ENCODE measurements at regions not wholly inside any gene's neighbourhood (a gene's known extent, or its start where the extent isn't known, plus 50 kb on each side); places are given as distances from the start of the nearest gene placed in this dataset.

- Histone ChIP-seq H3K27ac (no peak overlapping the region), H3K4me1 (no peaks in the 10 kb centered on the region), H3K36me3 (no peaks in the 10 kb centered on the region), H3K9me3 (no peaks in the 10 kb centered on the region), H3K27me3 (no peaks in the 10 kb centered on the region), H3K4me3 (no peak overlapping the region)
- TF ChIP-seq POLR2AphosphoS5 (IDR thresholded peaks at IDR 0.05) (no peak), POLR2A (IDR thresholded peaks at IDR 0.05) (no peak), CTCF (IDR thresholded peaks at IDR 0.05) (no peak)
- no peak for DNase-seq (ENCODE audit: low spot score in 2 of 2)
- intact Hi-C loops (cut with DNase I; ENCODE audit: low total_unique reads): no loop called here
Observed at GRCh38 chr13:88223958-88224357, 552.8 kb downstream of the SLITRK5 start.

DNA sequence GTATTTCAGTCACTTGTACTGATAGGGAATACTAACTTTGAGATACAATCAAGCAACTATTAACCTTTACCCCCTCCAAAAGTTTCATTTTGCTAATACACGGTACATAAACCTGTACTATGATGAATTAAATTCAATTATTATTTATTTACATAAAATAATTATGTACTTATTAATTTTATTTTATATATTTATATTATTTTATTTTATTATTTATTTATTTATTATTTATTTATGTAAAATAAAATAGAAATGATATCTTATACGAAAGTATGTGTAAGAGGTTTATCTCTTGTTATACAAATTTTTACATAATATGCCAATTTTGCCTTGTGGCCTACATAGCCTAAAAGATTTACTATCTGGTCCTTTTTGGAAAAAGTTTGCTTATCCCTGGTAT is 564.3 kb downstream of the SLITRK5 start:
- Histone ChIP-seq H3K36me3 (no peaks in the 10 kb centered on the region), H3K27ac (no peak overlapping the region), H3K4me3 (no peak overlapping the region), H3K9me3 (no peaks in the 10 kb centered on the region), H3K4me1 (no peaks in the 10 kb centered on the region), H3K27me3 (no peaks in the 10 kb centered on the region)
- DNase-seq (ENCODE audit: low spot score in 2 of 2): no peak
- intact Hi-C loops (cut with DNase I; ENCODE audit: low total_unique reads): no loop called here
- TF ChIP-seq POLR2AphosphoS5 (IDR thresholded peaks at IDR 0.05) (no peak), POLR2A (IDR thresholded peaks at IDR 0.05) (no peak), CTCF (IDR thresholded peaks at IDR 0.05) (no peak)

DNA sequence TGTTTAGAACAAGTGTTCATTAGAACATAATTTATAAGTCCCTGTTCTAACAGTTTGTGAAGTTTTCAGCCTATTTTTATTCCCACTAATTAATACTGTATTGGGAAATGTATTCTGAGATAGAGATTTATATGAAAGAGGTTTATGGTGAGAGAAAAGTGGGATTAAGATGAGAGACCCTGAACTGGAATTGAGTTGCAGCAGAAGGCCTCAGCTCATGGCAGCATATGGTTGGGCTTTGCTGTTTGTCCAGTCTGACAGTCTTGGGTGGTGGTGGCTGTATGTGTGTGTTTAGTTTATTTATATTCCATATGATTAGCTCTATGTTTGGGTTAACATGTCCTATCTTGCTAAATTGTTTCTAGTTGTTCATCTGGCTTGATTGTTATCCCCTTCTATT is 575.1 kb downstream of the SLITRK5 start:
- no peak overlapping the region for H3K27ac ChIP-seq
- no peak overlapping the region for H3K4me3 ChIP-seq
- no peaks in the 10 kb centered on the region for H3K4me1 ChIP-seq
- intact Hi-C loops (cut with DNase I; ENCODE audit: low total_unique reads): no loop called here
- H3K27me3 ChIP-seq: no peaks in the 10 kb centered on the region
- H3K36me3 ChIP-seq: no peaks in the 10 kb centered on the region
- TF ChIP-seq POLR2A (IDR thresholded peaks at IDR 0.05): no peak
- no peak for TF ChIP-seq POLR2AphosphoS5 (IDR thresholded peaks at IDR 0.05)
- no peak for TF ChIP-seq CTCF (IDR thresholded peaks at IDR 0.05)
- no peak for DNase-seq (ENCODE audit: low spot score in 2 of 2)
- no peaks in the 10 kb centered on the region for H3K9me3 ChIP-seq

- H3K4me1 ChIP-seq: no peaks in the 10 kb centered on the region
- TF ChIP-seq POLR2AphosphoS5 (IDR thresholded peaks at IDR 0.05): no peak
- no peak for TF ChIP-seq CTCF (IDR thresholded peaks at IDR 0.05)
- TF ChIP-seq POLR2A (IDR thresholded peaks at IDR 0.05): no peak
- H3K27ac ChIP-seq: no peak overlapping the region
- H3K4me3 ChIP-seq: no peak overlapping the region
- intact Hi-C loops (cut with DNase I; ENCODE audit: low total_unique reads): no loop called here
- no peaks in the 10 kb centered on the region for H3K36me3 ChIP-seq
- no peak for DNase-seq (ENCODE audit: low spot score in 2 of 2)
- no peaks in the 10 kb centered on the region for H3K9me3 ChIP-seq
- H3K27me3 ChIP-seq: no peaks in the 10 kb centered on the region
Observed at GRCh38 chr13:88248393-88248792, 577.2 kb downstream of the SLITRK5 start.

DNA sequence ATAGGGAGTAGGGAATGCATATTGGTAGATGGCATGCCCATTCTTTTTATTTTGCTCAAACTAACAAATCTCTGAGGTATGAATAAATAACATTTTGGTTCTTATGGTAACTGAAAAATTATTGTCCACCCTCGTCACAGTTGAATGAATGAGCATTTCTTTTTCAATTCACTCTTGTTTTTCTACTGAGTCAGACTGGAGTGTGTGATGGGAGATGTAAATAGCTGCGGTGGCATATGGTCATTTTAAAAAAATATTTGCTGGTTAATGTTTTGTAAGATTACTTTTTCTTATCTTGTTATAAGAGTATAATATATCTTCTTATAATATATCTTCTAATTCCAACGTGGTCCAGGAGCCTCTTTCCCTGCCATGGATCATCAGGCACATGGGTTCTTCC is 586.5 kb downstream of the SLITRK5 start:
- no peaks in the 10 kb centered on the region for H3K36me3 ChIP-seq
- intact Hi-C loops (cut with DNase I; ENCODE audit: low total_unique reads): no loop called here
- no peaks in the 10 kb centered on the region for H3K27me3 ChIP-seq
- H3K9me3 ChIP-seq: no peaks in the 10 kb centered on the region
- TF ChIP-seq POLR2AphosphoS5 (IDR thresholded peaks at IDR 0.05) (no peak), CTCF (IDR thresholded peaks at IDR 0.05) (no peak), POLR2A (IDR thresholded peaks at IDR 0.05) (no peak)
- H3K27ac ChIP-seq: no peak overlapping the region
- H3K4me1 ChIP-seq: no peaks in the 10 kb centered on the region
- no peak overlapping the region for H3K4me3 ChIP-seq
- no peak for DNase-seq (ENCODE audit: low spot score in 2 of 2)
